Activated B cell treated with CpG ODN at 0.5 μM for 24 hours (primary cell): ENCODE measurements at regions not wholly inside any gene's neighbourhood (a gene's known extent, or its start where the extent isn't known, plus 50 kb on each side); places are given as distances from the start of the nearest gene placed in this dataset.

ENCODE experiments used
- ATAC-seq: fragments of 200-7000 bp; cut with Tn5 transposase; one replicate; pipeline ENCODE4 v1.10.0; 2021; ENCODE audit warnings: low read depth, mild to moderate bottlenecking, moderate library complexity
- CTCF ChIA-PET: fragments of 350-600 bp; sonication (Branson Sonifier 250); formaldehyde crosslinking; loops from one replicate; lab custom pipeline; 2021; ENCODE audit warnings: antibody characterized with exemption; lab: Charles Lee
- POLR2A ChIA-PET: fragments of 350-600 bp; sonication (Branson Sonifier 250); formaldehyde crosslinking; loops from one replicate; lab custom pipeline; 2021; ENCODE audit warnings: antibody characterized with exemption; lab: Charles Lee
- DNase-seq: peaks from one replicate; pipeline ENCODE4 v3.0.0; 2022
- H3K27ac Mint-ChIP-seq: one replicate; pipeline ENCODE4 v1.8.0; 2020; ENCODE audit warnings: mixed read lengths
- H3K27me3 Mint-ChIP-seq: one replicate; pipeline ENCODE4 v1.8.0; 2021; ENCODE audit warnings: mixed read lengths
- H3K36me3 Mint-ChIP-seq: one replicate; pipeline ENCODE4 v1.8.0; 2021; ENCODE audit warnings: low read depth, mixed read lengths
- H3K4me1 Mint-ChIP-seq: one replicate; pipeline ENCODE4 v1.8.0; 2021; ENCODE audit warnings: mixed read lengths
- H3K4me3 Mint-ChIP-seq: one replicate; pipeline ENCODE4 v1.8.0; 2020; ENCODE audit warnings: mild to moderate bottlenecking, mixed read lengths
- H3K9me3 Mint-ChIP-seq: one replicate; pipeline ENCODE4 v1.8.0; 2020; ENCODE audit warnings: mixed read lengths
- CTCF ChIP-seq: fragments of 200-600 bp; IDR thresholded peaks from one replicate; pipeline ENCODE4 v1.8.0; 2022; ENCODE audit warnings: antibody characterized with exemption, mild to moderate bottlenecking
- intact Hi-C: fragments of 100-400 bp; cut with micrococcal nuclease; formaldehyde crosslinking; loops from one replicate; pipeline ENCODE4 v1.15.1; 2024

- ATAC-seq (no peak), DNase-seq (no peak)
- no peak for TF ChIP-seq CTCF
- ChIA-PET CTCF (no interaction called here), POLR2A (no interaction called here)
- Mint-ChIP-seq H3K27ac (no peak overlapping the region), H3K36me3 (no peaks in the 10 kb centered on the region), H3K9me3 (peaks cover 2% of the 10 kb centered on the region), H3K27me3 (peaks cover 4% of the 10 kb centered on the region), H3K4me3 (no peak overlapping the region), H3K4me1 (peaks cover 2% of the 10 kb centered on the region)
- intact Hi-C loops, result no loop called here
These were observed 129.7 kb upstream of the PPP2R2D start for GRCh38 chr10:131770946-131771633.

GRCh38 chr10:131771634-131772358, 129.0 kb upstream of the PPP2R2D start:
- H3K9me3 Mint-ChIP-seq, result peaks cover 9% of the 10 kb centered on the region

GRCh38 chr10:131772441-131772840, 128.4 kb upstream of the PPP2R2D start:
- intact Hi-C loops, result no loop called here
- Mint-ChIP-seq H3K27me3 (peaks cover 4% of the 10 kb centered on the region), H3K4me1 (no peaks in the 10 kb centered on the region), H3K27ac (no peak overlapping the region), H3K9me3 (peaks cover 9% of the 10 kb centered on the region), H3K36me3 (no peaks in the 10 kb centered on the region), H3K4me3 (no peak overlapping the region)
- no peak for ATAC-seq
- no peak for TF ChIP-seq CTCF
- no peak for DNase-seq
- ChIA-PET POLR2A (no interaction called here), CTCF (no interaction called here)

More at GRCh38 chr10:131771634-131772358, 129.0 kb upstream of the PPP2R2D start:
- H3K36me3 Mint-ChIP-seq, result no peaks in the 10 kb centered on the region
- intact Hi-C loops, result no loop called here
- H3K4me3 Mint-ChIP-seq, result no peak overlapping the region
- CTCF ChIA-PET, result no interaction called here
- peaks cover 4% of the 10 kb centered on the region for H3K27me3 Mint-ChIP-seq
- H3K4me1 Mint-ChIP-seq, result no peaks in the 10 kb centered on the region
- TF ChIP-seq CTCF, result no peak
- POLR2A ChIA-PET, result no interaction called here
- ATAC-seq, result no peak
- H3K27ac Mint-ChIP-seq, result no peak overlapping the region
- DNase-seq, result no peak

- CTCF ChIA-PET, result no interaction called here
- no peak for ATAC-seq
- peaks cover 1% of the 10 kb centered on the region for H3K27me3 Mint-ChIP-seq
- peaks cover 14% of the 10 kb centered on the region for H3K9me3 Mint-ChIP-seq
- H3K4me1 Mint-ChIP-seq, result no peaks in the 10 kb centered on the region
- intact Hi-C loops, result no loop called here
- no peak overlapping the region for H3K27ac Mint-ChIP-seq
- no peak overlapping the region for H3K4me3 Mint-ChIP-seq
- POLR2A ChIA-PET, result no interaction called here
- TF ChIP-seq CTCF, result no peak
- peak; percentile 1 for DNase-seq
- H3K36me3 Mint-ChIP-seq, result no peaks in the 10 kb centered on the region
These were observed 127.2 kb upstream of the PPP2R2D start for GRCh38 chr10:131773370-131774343.
